ENCODE measurements at regions not wholly inside any gene's neighbourhood (a gene's known extent, or its start where the extent isn't known, plus 50 kb on each side); places are given as distances from the start of the nearest gene placed in this dataset.

DNA sequence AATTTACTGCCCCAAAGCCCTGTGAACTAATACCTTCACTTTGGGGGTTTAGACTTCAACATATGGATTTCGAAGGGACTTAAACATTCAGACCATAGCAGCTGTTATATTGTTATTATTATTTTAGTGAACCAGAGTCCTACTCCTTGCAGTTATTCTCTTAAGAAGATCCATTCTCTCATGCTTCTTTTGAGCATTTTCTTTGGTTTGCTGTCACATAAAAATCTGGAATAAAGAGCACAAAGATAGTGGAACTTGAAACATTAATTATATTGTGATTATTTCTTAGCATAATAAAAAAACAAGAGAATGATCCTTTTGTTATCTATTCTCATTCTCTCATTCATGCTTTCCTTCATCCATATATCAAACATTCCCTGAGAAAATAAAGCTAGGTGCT is 166.4 kb upstream of the GBE1 start:
- no peak overlapping the region for H3K4me3 Mint-ChIP-seq
- no peak overlapping the region for H3K9ac ChIP-seq (ENCODE audit: insufficient read depth, low read length, poor library complexity, severe bottlenecking)
- H3K9me3 ChIP-seq (replicated peaks in 1 of 2; ENCODE audit: control insufficient read depth in 1 of 2, insufficient read depth in 1 of 2, low read length in 2 of 2): no peaks in the 10 kb centered on the region
- H4K20me1 ChIP-seq (ENCODE audit: insufficient read depth, low read length): no peaks in the 10 kb centered on the region
- H3K27me3 ChIP-seq (ENCODE audit: control insufficient read depth in 2 of 2, insufficient read depth in 2 of 2, low read length in 2 of 2): no peaks in the 10 kb centered on the region
- no CpG with 5 or more reads among the region's 1 CpG for WGBS (ENCODE audit: insufficient coverage)
- H3K4me3 ChIP-seq (replicated peaks in 1 of 3; ENCODE audit: low read depth in 2 of 3, low read length in 3 of 3): no peak overlapping the region
- no peak overlapping the region for H2AFZ ChIP-seq (ENCODE audit: insufficient read depth, low read depth, low read length, poor library complexity, severe bottlenecking)
- intact Hi-C loops (cut with micrococcal nuclease): no loop called here
- no peak overlapping the region for H3K27ac Mint-ChIP-seq
- TF ChIP-seq, protein P1, sequence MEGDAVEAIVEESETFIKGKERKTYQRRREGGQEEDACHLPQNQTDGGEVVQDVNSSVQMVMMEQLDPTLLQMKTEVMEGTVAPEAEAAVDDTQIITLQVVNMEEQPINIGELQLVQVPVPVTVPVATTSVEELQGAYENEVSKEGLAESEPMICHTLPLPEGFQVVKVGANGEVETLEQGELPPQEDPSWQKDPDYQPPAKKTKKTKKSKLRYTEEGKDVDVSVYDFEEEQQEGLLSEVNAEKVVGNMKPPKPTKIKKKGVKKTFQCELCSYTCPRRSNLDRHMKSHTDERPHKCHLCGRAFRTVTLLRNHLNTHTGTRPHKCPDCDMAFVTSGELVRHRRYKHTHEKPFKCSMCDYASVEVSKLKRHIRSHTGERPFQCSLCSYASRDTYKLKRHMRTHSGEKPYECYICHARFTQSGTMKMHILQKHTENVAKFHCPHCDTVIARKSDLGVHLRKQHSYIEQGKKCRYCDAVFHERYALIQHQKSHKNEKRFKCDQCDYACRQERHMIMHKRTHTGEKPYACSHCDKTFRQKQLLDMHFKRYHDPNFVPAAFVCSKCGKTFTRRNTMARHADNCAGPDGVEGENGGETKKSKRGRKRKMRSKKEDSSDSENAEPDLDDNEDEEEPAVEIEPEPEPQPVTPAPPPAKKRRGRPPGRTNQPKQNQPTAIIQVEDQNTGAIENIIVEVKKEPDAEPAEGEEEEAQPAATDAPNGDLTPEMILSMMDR (IDR thresholded peaks at IDR 0.05): no peak
- H3K36me3 ChIP-seq (replicated peaks in 1 of 2; ENCODE audit: control insufficient read depth in 1 of 2, insufficient read depth in 2 of 2, low read length in 2 of 2): no peaks in the 10 kb centered on the region
- DNase-seq: no peak
- no peaks in the 10 kb centered on the region for H3K79me2 ChIP-seq (ENCODE audit: insufficient read depth, low read length)
- peaks cover 3% of the 10 kb centered on the region for H3K4me1 Mint-ChIP-seq
- no peaks in the 10 kb centered on the region for H3K36me3 Mint-ChIP-seq
- no peak overlapping the region for H3K27ac ChIP-seq (ENCODE audit: low read depth in 1 of 2, low read length in 2 of 2)
- no peaks in the 10 kb centered on the region for H3K9me3 Mint-ChIP-seq
- no peak overlapping the region for H3K4me2 ChIP-seq (replicated peaks; ENCODE audit: extremely low read depth, low read length, poor library complexity, severe bottlenecking)
- H3K4me1 ChIP-seq (ENCODE audit: control insufficient read depth in 1 of 2, insufficient read depth in 2 of 2, low read length in 2 of 2): peaks cover 3 to 6% of the 10 kb centered on the region in 2 donors
- H3K27me3 Mint-ChIP-seq (ENCODE audit: low read depth in 3 of 3): peaks cover 0 to 1% (median 0%) of the 10 kb centered on the region in 3 donors

- no peaks in the 10 kb centered on the region for H3K4me1 Mint-ChIP-seq
- intact Hi-C loops (cut with micrococcal nuclease): no loop called here
- no peak overlapping the region for H3K27ac ChIP-seq (ENCODE audit: low read depth in 1 of 2, low read length in 2 of 2)
- H3K27ac Mint-ChIP-seq: no peak overlapping the region
- H3K9me3 ChIP-seq (replicated peaks in 1 of 2; ENCODE audit: control insufficient read depth in 1 of 2, insufficient read depth in 1 of 2, low read length in 2 of 2): no peaks in the 10 kb centered on the region
- no peak overlapping the region for H3K4me3 Mint-ChIP-seq
- no peak for DNase-seq
- H3K4me2 ChIP-seq (replicated peaks; ENCODE audit: extremely low read depth, low read length, poor library complexity, severe bottlenecking): no peak overlapping the region
- H3K27me3 ChIP-seq (ENCODE audit: control insufficient read depth in 2 of 2, insufficient read depth in 2 of 2, low read length in 2 of 2): no peaks in the 10 kb centered on the region
- no peak overlapping the region for H3K4me3 ChIP-seq (replicated peaks in 1 of 3; ENCODE audit: low read depth in 2 of 3, low read length in 3 of 3)
- no peaks in the 10 kb centered on the region for H3K4me1 ChIP-seq (ENCODE audit: control insufficient read depth in 1 of 2, insufficient read depth in 2 of 2, low read length in 2 of 2)
- H4K20me1 ChIP-seq (ENCODE audit: insufficient read depth, low read length): no peaks in the 10 kb centered on the region
- no peak overlapping the region for H2AFZ ChIP-seq (ENCODE audit: insufficient read depth, low read depth, low read length, poor library complexity, severe bottlenecking)
- no peaks in the 10 kb centered on the region for H3K9me3 Mint-ChIP-seq
- H3K79me2 ChIP-seq (ENCODE audit: insufficient read depth, low read length): no peaks in the 10 kb centered on the region
- TF ChIP-seq, protein P1 (IDR thresholded peaks at IDR 0.05): no peak
- H3K27me3 Mint-ChIP-seq (ENCODE audit: low read depth in 3 of 3): peaks cover 0 to 1% (median 0%) of the 10 kb centered on the region in 3 donors
- H3K9ac ChIP-seq (ENCODE audit: insufficient read depth, low read length, poor library complexity, severe bottlenecking): no peak overlapping the region
- no peaks in the 10 kb centered on the region for H3K36me3 ChIP-seq (replicated peaks in 1 of 2; ENCODE audit: control insufficient read depth in 1 of 2, insufficient read depth in 2 of 2, low read length in 2 of 2)
- H3K36me3 Mint-ChIP-seq: no peaks in the 10 kb centered on the region
Measured at GRCh38 chr3:81925385-81925784, 163.9 kb upstream of the GBE1 start.

All from CD14-positive monocyte (primary cell).